OCI-M2 (cell line): ENCODE measurements at regions not wholly inside any gene's neighbourhood (a gene's known extent, or its start where the extent isn't known, plus 50 kb on each side); places are given as distances from the start of the nearest gene placed in this dataset.

Source experiments
- DNase-seq: peaks from one replicate; lab custom pipeline; 2025; ENCODE audit not compliant: unreplicated experiment; lab: John Stamatoyannopoulos, UW

DNA sequence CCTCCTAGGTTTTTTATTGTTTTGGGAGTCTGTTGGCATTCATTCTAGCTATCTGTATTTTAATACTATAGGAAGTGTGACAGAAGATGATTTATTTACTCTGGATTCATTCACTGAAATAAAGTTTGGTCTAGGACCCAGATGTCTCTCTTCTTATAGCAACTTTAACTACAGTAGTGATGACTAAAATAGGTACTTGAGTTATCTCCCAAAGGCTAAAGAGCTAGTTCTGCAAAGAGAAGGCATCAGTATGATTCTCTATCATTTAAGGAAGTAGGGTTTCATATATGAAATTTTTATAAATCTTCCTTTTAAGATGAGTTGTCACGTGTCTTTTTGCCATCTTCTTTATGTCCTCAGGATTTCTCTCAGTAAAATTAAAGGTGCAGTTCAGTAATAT is 507.4 kb downstream of the KCTD12 start:
- no peak for DNase-seq

- DNase-seq, result no peak
These were observed 522.4 kb downstream of the KCTD12 start for GRCh38 chr13:76363682-76364289.

- no peak for DNase-seq
These were observed 524.3 kb downstream of the KCTD12 start for GRCh38 chr13:76361868-76362267.

- no peak for DNase-seq
These were observed 534.5 kb downstream of the KCTD12 start for GRCh38 chr13:76351541-76352229.

GRCh38 chr13:76350399-76350798 is 535.8 kb downstream of the KCTD12 start:
- no peak for DNase-seq

DNA sequence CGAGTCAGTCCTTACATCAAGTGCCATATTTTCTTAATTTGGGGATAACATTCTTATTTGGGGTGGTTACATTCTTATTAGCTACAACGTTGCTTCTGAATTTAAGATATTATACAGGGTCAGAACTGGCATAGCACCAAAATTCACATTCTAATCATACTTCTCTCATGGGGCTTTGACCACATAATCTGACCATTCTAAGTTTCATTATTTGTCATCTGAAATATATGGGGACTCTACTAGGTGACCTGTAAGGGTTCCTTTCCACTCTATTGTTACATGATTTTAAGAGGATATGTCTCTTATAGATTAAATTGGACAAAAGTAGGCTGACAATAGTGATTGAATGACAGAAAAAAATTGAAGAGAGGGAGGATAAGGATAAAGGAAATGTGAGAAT is 536.5 kb downstream of the KCTD12 start:
- no peak for DNase-seq

DNA sequence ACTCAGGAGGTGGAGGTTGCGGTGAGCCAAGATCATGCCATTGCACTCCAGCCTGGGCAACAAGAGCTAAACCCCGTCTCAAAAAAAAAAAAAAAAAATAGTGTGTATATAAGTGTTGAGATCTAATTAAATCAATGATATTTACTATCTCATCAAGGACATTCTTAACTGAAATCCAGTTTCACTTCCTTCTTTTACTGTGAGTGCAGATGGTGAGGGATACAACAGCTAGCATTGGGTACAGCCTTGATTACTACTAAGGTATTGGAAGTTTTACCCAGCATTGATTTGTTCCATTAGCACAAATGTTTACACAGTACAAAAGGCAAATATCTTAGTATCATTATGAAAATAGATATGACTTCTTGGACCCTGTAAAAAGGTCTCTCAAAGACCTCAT is 546.6 kb downstream of the KCTD12 start:
- no peak for DNase-seq

DNA sequence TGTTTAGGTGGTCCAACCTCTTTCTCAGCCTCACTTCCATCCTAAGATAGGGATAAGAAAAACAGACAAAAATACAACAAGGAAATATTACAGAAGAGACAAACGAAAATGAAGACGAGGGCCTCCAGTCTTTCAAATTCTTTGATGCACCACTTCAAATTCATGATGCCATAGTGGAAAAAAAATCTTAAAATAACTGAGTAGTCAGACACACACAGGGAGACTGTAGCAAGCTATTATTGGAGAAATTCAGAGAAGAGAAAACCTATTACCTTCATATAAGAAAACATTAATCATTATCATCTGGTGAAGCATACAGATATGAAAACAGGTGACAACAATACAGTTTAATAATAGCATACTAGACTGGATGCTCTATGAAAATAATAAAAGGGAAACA is 548.2 kb downstream of the KCTD12 start:
- no peak for DNase-seq

DNA sequence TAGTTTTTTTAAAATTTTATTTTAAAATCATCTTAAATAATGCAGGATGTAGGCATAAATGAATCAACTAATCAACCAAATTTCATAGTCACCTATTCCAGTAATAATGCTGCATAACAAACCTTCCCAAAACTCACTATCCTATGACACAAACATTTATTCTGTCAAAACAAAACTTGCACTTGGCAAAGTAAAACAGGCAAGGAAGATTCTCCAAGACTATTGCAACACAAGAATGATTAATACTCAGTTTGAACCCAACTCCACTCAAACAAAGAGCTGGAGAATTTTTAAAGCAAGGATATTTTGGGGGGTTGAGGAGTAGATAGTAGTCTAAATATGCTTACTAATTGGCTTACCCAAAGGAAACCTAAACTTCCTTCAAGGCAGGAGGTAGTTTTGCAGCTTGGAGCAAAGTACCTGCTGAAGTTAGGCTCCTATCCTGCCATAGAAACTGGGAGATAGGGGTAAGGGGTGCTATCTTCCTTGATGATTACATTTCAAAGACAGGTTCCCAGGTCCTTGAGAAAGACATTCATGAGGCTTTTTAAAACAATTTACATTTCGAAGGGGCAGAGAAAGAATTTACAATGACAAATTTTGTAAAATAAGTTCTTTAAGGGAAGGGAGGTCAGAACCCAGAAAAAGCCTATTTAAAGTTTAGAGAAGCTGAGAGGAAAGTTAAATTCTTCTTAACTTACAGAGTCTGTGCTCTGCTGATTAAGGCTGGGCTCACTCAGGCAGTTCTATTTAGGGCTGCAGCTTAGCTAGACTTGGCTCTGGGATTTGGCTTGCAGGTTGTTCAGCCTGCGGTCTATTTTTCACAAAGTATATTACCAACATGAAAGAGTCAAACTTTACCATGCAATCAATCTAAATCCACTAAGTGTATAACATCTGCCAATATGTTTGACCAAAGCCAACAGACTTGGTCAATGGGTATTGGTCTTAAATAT is 549.0 kb downstream of the KCTD12 start:
- no peak for DNase-seq

DNA sequence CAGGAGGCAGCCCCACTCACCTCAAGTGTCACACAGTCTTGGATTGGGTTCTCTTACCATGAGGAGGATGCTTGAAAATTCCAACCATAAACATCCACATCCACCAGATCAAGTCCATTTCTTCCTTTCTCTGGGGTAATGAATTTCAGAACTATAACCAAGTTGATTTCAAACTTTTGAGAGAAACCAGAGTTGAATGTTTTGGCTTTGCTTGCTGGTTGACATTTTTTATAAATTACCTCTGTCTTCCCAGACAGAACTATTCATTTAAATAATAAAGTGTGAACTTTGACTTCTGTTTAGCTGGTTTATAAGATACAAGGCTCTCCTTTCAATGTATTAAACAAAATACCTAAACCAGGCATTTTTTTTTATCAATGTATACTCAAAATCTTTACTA is 550.7 kb downstream of the KCTD12 start:
- no peak for DNase-seq

DNA sequence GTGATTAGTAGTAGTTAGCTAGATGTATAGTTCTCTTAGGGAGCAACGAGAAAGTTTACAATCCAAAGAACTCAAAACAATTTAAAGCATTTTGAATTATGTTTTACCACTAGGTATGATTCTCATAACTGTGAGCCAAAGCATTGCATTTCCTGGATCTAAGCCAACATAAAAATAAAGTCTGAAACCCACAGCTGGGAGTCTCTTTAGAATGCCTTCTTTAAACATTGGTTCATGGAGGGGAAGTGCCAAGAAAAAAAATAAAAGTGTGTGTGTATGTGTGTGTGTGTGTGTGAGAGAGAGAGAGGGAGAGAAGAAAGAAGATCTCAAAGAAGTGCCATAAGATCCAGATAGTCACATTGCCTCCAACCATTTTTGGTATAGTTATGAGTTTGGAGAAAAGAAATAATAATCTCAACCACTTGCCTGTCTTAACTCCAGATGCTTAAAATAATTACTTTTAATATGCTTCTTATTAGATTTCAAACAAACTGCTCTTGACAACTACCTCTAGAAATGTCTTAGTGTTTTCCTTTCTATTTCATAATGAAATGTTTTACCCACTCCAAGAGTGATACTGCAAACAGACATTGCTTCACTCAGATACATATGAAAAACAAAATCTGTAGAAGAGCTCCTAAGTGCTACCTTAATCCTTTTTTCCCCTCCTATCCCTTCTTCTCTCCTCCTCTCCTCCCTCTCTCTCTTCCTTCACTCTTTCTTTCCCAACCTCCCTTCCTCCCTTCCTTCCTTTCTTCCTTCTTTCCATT is 554.1 kb downstream of the KCTD12 start:
- DNase-seq, result no peak

DNA sequence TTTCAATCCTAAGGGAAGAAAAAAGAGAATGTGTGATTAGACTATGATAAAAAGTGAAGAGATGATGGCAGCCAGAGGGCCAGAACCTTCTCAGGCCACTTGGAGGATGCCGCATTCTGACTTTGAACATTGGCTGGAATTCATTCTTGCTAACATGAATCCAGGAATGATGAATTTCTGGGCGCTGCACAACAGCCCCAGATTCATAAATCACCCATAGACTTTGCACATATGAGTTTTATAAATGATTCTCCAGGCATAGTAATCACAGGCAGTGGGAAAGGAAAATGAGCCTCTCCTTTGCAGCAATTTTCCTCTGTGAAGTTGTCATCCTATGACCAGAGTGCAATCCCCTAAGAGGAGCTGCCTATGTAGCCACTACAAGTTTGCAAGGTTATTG is 555.4 kb downstream of the KCTD12 start:
- no peak for DNase-seq

DNA sequence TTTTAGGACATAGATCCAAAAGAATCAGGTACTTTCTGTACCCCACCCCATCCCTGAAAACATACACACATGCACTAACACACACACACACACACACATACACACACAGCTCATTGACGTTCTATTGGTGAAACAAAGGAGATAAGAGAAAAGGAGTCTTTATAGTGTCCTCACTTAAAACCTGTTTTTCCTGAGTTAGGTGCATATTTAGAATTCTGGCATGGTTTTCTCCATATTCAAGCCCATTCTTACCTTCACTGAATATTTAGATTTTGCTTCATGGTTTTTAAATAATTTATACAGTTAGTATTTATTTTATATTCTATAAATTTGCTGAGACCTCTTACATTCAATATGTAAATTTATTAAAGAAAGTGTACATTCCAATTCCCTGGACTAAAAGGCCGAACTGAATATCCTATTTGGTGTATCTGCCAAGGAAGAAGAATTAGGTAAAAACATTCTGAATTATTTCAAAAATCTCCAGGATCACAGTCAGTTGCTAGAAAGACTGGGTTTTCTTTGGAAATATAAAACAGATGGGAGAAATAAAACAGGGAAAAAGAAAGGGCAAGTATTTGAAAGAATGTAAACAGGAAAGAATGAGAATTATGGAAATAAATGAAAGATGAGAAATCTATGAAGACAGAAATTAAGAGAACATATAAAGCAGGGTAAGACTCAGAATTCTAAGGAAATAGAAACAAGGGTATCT is 556.2 kb downstream of the KCTD12 start:
- no peak for DNase-seq

DNA sequence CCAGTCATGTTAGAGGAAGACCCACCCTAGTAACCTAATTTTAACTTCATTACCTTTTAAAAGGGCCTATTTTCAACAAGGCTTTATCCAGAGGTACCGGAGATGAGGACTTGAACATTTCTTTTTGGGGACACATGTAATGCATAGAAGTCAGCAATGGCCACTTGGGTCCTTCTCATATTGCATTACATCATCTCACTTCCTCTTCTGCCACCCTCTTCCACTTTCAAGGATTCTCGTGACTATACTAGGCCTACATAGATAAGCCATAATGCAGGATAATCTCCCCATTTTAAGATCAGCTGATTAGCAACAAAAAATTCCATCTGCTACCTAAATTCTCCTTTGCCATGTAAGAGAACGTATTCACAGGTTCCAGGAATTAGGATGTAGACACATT is 557.2 kb downstream of the KCTD12 start:
- DNase-seq, result no peak

GRCh38 chr13:76326343-76326742 is 559.9 kb downstream of the KCTD12 start:
- no peak for DNase-seq

DNA sequence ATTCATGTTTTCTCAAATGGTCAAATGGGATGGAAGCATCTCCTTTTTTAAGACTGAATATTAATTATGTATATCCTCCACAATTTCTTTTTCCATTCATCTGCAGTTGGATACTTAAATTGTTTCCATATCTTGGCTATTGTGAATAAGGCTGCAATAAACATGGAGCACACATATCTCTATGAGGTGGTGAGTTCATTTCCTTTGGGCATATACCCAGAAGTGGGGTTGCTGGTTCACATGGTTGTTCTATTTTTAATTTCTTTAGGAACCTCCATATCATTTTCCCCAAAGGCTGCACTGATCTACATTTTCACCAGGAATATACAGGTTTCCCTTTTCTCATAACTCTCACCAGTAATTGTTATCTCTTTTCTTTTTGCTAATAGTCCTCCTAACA is 566.3 kb downstream of the KCTD12 start:
- DNase-seq, result no peak

DNA sequence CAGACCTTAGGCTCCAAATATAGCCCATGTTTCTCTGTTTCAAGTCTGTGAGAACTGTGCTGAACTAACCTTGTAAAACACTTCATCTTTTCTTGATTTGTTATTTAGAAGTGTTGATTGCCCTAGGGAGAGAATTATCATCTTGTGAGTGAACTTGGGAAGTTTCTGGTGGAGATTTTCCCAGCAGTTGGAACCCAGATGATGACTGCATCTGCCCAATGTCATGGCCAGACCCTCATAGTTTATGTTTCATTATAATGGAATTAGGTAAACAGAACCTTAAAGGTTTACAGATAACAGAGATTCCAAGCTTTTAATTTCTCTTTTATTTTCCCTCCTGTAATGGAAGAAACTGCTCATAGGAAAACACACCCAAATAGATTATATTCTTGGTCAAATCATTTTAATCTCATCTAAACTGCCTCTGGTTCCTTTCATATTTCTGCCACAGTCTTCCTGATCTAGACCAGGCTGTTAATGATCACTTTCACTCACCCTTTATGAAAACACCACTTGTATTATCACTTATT is 569.1 kb downstream of the KCTD12 start:
- no peak for DNase-seq

GRCh38 chr13:76314495-76314894 is 571.7 kb downstream of the KCTD12 start:
- no peak for DNase-seq

- peak; percentile 21 for DNase-seq
These were observed 579.1 kb downstream of the KCTD12 start for GRCh38 chr13:76307142-76307541.

- no peak for DNase-seq
These were observed 585.5 kb downstream of the KCTD12 start for GRCh38 chr13:76300688-76301087.
